HCT116 (cell line): ENCODE measurements at regions not wholly inside any gene's neighbourhood (a gene's known extent, or its start where the extent isn't known, plus 50 kb on each side); places are given as distances from the start of the nearest gene placed in this dataset.

Experiments used
- CEBPB ChIP-seq: IDR thresholded peaks from 2 replicates; pipeline ENCODE4 v1.6.1; 2012; ENCODE audit warnings: low read depth
- CTCF ChIP-seq, 3 experiments: fragments of 200-600 bp in 1 of 3; sonication (generic) in 1 of 3; IDR thresholded peaks in 2 of 3; conservative IDR thresholded peaks in 1 of 3; 2 replicates each; pipeline ENCODE4 v1.5.1; 2012 to 2017; ENCODE audit warnings: low read depth in 2 of 3, low read length in 2 of 3, antibody characterized with exemption in 1 of 3, borderline replicate concordance in 1 of 3, control low read depth in 1 of 3, mild to moderate bottlenecking in 1 of 3, mixed read lengths in 1 of 3, mixed run types in 1 of 3, moderate library complexity in 1 of 3; ENCODE audit not compliant: insufficient read depth in 1 of 3
- EZH2 ChIP-seq: fragments of 200-600 bp; sonication (generic); IDR thresholded peaks from 2 replicates; pipeline ENCODE4 v1.6.1; 2017; ENCODE audit warnings: antibody characterized with exemption, mixed run types
- POLR2A ChIP-seq: IDR thresholded peaks from 2 replicates; pipeline ENCODE4 v1.7.0; 2011; ENCODE audit warnings: borderline replicate concordance; ENCODE audit not compliant: insufficient read depth, insufficient read length; ENCODE audit errors: extremely low read depth
- POLR2AphosphoS5 ChIP-seq: IDR thresholded peaks from 2 replicates; pipeline ENCODE4 v1.6.1; 2011; ENCODE audit warnings: mild to moderate bottlenecking, low read depth, low read length, moderate library complexity
- RAD21 ChIP-seq: IDR thresholded peaks from 2 replicates; pipeline ENCODE4 v1.6.1; 2012; ENCODE audit warnings: low read depth, mild to moderate bottlenecking
- REST ChIP-seq: IDR thresholded peaks from 2 replicates; pipeline ENCODE4 v1.6.1; 2012; ENCODE audit warnings: low read depth
- YY1 ChIP-seq: IDR thresholded peaks from 2 replicates; pipeline ENCODE4 v1.6.1; 2011; ENCODE audit warnings: low read length, low read depth, moderate library complexity, mild to moderate bottlenecking; ENCODE audit not compliant: insufficient replicate concordance; ENCODE audit errors: extremely low read depth

- TF ChIP-seq CEBPB, result no peak
- no peak for TF ChIP-seq POLR2A
- TF ChIP-seq CTCF (IDR thresholded peaks at IDR 0.05 in 2 of 3, conservative IDR thresholded peaks at IDR 0.05 in 1 of 3; ENCODE audit: borderline replicate concordance in 1 of 3, insufficient read depth in 1 of 3, low read depth in 2 of 3, low read length in 2 of 3), result no peak
- TF ChIP-seq RAD21, result no peak
- no peak for TF ChIP-seq REST
- no peak for TF ChIP-seq POLR2AphosphoS5
- TF ChIP-seq EZH2, result no peak
- TF ChIP-seq YY1, result no peak
These were observed 1001.9 kb upstream of the TSPY4 start for GRCh38 chrY:8335299-8335835.
